Erythroblast (primary cell): ENCODE measurements at regions not wholly inside any gene's neighbourhood (a gene's known extent, or its start where the extent isn't known, plus 50 kb on each side); places are given as distances from the start of the nearest gene placed in this dataset.
"Not testable (repeated sequence)": the region's sequence is repeated elsewhere in the genome, so short reads cannot be mapped to it uniquely, and the experiment has no call there.

Source experiments
- DNase-seq, 2 experiments: peaks; one replicate each; lab custom pipeline; 2025; lab: John Stamatoyannopoulos, UW
- GATA1 ChIP-seq: IDR thresholded peaks from 2 replicates; pipeline ENCODE4 v1.6.1; 2011; ENCODE audit warnings: low read depth, mild to moderate bottlenecking, control low read depth, low read length, moderate library complexity
- POLR2A ChIP-seq: IDR thresholded peaks from 2 replicates; pipeline ENCODE4 v1.6.1; 2011; ENCODE audit warnings: mild to moderate bottlenecking, low read length

- TF ChIP-seq GATA1, result no peak
- TF ChIP-seq POLR2A, result no peak
- no peak for DNase-seq
Measured at GRCh38 chr18:1267021-1267420, 362.4 kb downstream of the ADCYAP1 start.

GRCh38 chr18:1270081-1270480 is 365.4 kb downstream of the ADCYAP1 start:
- TF ChIP-seq GATA1, result no peak
- TF ChIP-seq POLR2A, result no peak
- DNase-seq, result no peak

- DNase-seq, result no peak
- TF ChIP-seq POLR2A (no peak), GATA1 (no peak)
Measured at GRCh38 chr18:1273469-1273868, 368.8 kb downstream of the ADCYAP1 start.

- TF ChIP-seq GATA1 (no peak), POLR2A (no peak)
- DNase-seq, result no peak
Measured at GRCh38 chr18:1292167-1292566, 387.5 kb downstream of the ADCYAP1 start.

GRCh38 chr18:1294229-1294628 is 389.6 kb downstream of the ADCYAP1 start:
- no peak for DNase-seq
- TF ChIP-seq GATA1 (no peak), POLR2A (no peak)

- TF ChIP-seq POLR2A, result no peak
- TF ChIP-seq GATA1, result no peak
- no peak for DNase-seq
Measured at GRCh38 chr18:1296237-1296636, 391.6 kb downstream of the ADCYAP1 start.

GRCh38 chr18:1302861-1303260 is 398.2 kb downstream of the ADCYAP1 start:
- TF ChIP-seq POLR2A (no peak), GATA1 (no peak)
- DNase-seq, result no peak

- TF ChIP-seq POLR2A (no peak), GATA1 (no peak)
- no peak for DNase-seq
Measured at GRCh38 chr18:1304392-1304992, 399.8 kb downstream of the ADCYAP1 start.

- no peak for TF ChIP-seq POLR2A
- no peak for TF ChIP-seq GATA1
- no peak for DNase-seq
Measured at GRCh38 chr18:1306641-1307040, 402.0 kb downstream of the ADCYAP1 start.

- no peak for DNase-seq
Measured at GRCh38 chr18:1308686-1309085, 404.0 kb downstream of the ADCYAP1 start.

GRCh38 chr18:1311376-1311775 is 406.7 kb downstream of the ADCYAP1 start:
- no peak for TF ChIP-seq GATA1
- no peak for TF ChIP-seq POLR2A
- DNase-seq, result no peak

More at GRCh38 chr18:1308686-1309085, 404.0 kb downstream of the ADCYAP1 start:
- no peak for TF ChIP-seq POLR2A
- no peak for TF ChIP-seq GATA1

- DNase-seq, result not testable (repeated sequence)
Measured at GRCh38 chr18:1335345-1335744, 430.7 kb downstream of the ADCYAP1 start.

GRCh38 chr18:1350931-1351450 is 446.3 kb downstream of the ADCYAP1 start:
- TF ChIP-seq GATA1, result no peak
- TF ChIP-seq POLR2A, result no peak

GRCh38 chr18:1353025-1353424 is 448.4 kb downstream of the ADCYAP1 start:
- DNase-seq, result no peak
- TF ChIP-seq GATA1, result no peak
- no peak for TF ChIP-seq POLR2A

More at GRCh38 chr18:1350931-1351450, 446.3 kb downstream of the ADCYAP1 start:
- no peak for DNase-seq

- DNase-seq, result no peak
- TF ChIP-seq POLR2A (no peak), GATA1 (no peak)
Measured at GRCh38 chr18:1357724-1358123, 453.1 kb downstream of the ADCYAP1 start.
